Spleen (tissue), 7 donors: ENCODE measurements at regions not wholly inside any gene's neighbourhood (a gene's known extent, or its start where the extent isn't known, plus 50 kb on each side); places are given as distances from the start of the nearest gene placed in this dataset.

ENCODE experiments used
- CTCF ChIP-seq, 11 experiments: fragments of 200-600 bp in 7 of 11; fragments of 450-650 bp in 4 of 11; sonication (generic) in 4 of 11; IDR thresholded peaks in 8 of 11; conservative IDR thresholded peaks in 3 of 11; 1 replicate in 7 of 11; 2 replicates in 4 of 11; pipeline versions ENCODE4 v1.4.0 to v1.8.0; 2016 to 2021; ENCODE audit warnings: antibody characterized with exemption in 11 of 11, inconsistent platforms in 4 of 11, mild to moderate bottlenecking in 1 of 11
- POLR2A ChIP-seq, 3 donors: fragments of 450-650 bp; IDR thresholded peaks; one replicate each; pipeline ENCODE4 v1.5.1; 2017; ENCODE audit warnings: antibody characterized with exemption in 3 of 3, mild to moderate bottlenecking in 1 of 3
- donor health status: DM: no; HTN: no; CAD: no; lungs with moderate emphysema.
- donor health status: DM: no; HTN: no; CAD: no.
- donor health status: DM: no; HTN: no; CAD: no.

- TF ChIP-seq POLR2A (IDR thresholded peaks at IDR 0.05) (no peak), CTCF (IDR thresholded peaks at IDR 0.05 in 8 of 11, conservative IDR thresholded peaks at IDR 0.05 in 3 of 11) (no peak)
Observed at GRCh38 chr9:102185962-102186361, 447.5 kb upstream of the GRIN3A start.
